ENCODE measurements at regions not wholly inside any gene's neighbourhood (a gene's known extent, or its start where the extent isn't known, plus 50 kb on each side); places are given as distances from the start of the nearest gene placed in this dataset.

GRCh38 chr12:107470645-107471044 lies 215.0 kb upstream of the PWP1 start (continued):
- TF ChIP-seq PHF8 (conservative IDR thresholded peaks at IDR 0.05; ENCODE audit: low read depth, low read length) (no peak), SIN3A (conservative IDR thresholded peaks at IDR 0.05 in 1 of 2, IDR thresholded peaks at IDR 0.05 in 1 of 2; ENCODE audit: low read depth in 1 of 2, low read length in 2 of 2) (no peak)

All from H1 (cell line).